SK-N-MC (cell line): ENCODE measurements at regions not wholly inside any gene's neighbourhood (a gene's known extent, or its start where the extent isn't known, plus 50 kb on each side); places are given as distances from the start of the nearest gene placed in this dataset.
"Not testable (repeated sequence)": the region's sequence is repeated elsewhere in the genome, so short reads cannot be mapped to it uniquely, and the experiment has no call there.

Source experiments
- DNase-seq: peaks from one replicate; pipeline ENCODE4 v3.0.0-alpha.2; 2011; ENCODE audit warnings: low read depth, low spot score
- H3K27ac ChIP-seq: fragments of 200-600 bp; sonication (generic); 2 replicates; pipeline ENCODE4 v1.5.1; 2016; ENCODE audit warnings: mixed run types
- H3K36me3 ChIP-seq: fragments of 200-600 bp; sonication (generic); 2 replicates; pipeline ENCODE4 v1.6.1; 2017; ENCODE audit warnings: antibody characterized with exemption, low read length, mixed read lengths; ENCODE audit not compliant: insufficient read depth
- H3K4me3 ChIP-seq: fragments of 200-600 bp; sonication (generic); 2 replicates; pipeline ENCODE4 v1.5.1; 2016
- H3K9ac ChIP-seq: fragments of 200-600 bp; sonication (generic); 2 replicates; pipeline ENCODE4 v1.8.0; 2017; ENCODE audit warnings: mixed run types, mixed read lengths; ENCODE audit not compliant: insufficient read length
- H3K9me3 ChIP-seq: fragments of 200-600 bp; sonication (generic); 2 replicates; pipeline ENCODE4 v1.6.1; 2017; ENCODE audit warnings: low read depth, mild to moderate bottlenecking, antibody characterized with exemption, low read length, moderate library complexity, mixed read lengths
- EZH2 ChIP-seq: fragments of 200-600 bp; sonication (generic); IDR thresholded peaks from one replicate; pipeline ENCODE4 v1.6.1; 2017; ENCODE audit warnings: antibody characterized with exemption
- FOXP2 ChIP-seq: optimal IDR thresholded peaks from 2 replicates; pipeline ENCODE3; 2011; ENCODE audit warnings: mild to moderate bottlenecking, moderate library complexity; ENCODE audit not compliant: insufficient read depth; ENCODE audit errors: extremely low read length, control extremely low read depth
- POLR2AphosphoS5 ChIP-seq: IDR thresholded peaks from 2 replicates; pipeline ENCODE4 v1.6.1; 2012; ENCODE audit warnings: mild to moderate bottlenecking, low read depth, low read length, borderline replicate concordance

- H3K27ac ChIP-seq, H3K9ac ChIP-seq, H3K9me3 ChIP-seq, DNase-seq, H3K4me3 ChIP-seq, H3K36me3 ChIP-seq: not testable (repeated sequence)
These were observed 723.6 kb upstream of the CDH18 start for GRCh38 chr5:20711520-20712155.

DNA sequence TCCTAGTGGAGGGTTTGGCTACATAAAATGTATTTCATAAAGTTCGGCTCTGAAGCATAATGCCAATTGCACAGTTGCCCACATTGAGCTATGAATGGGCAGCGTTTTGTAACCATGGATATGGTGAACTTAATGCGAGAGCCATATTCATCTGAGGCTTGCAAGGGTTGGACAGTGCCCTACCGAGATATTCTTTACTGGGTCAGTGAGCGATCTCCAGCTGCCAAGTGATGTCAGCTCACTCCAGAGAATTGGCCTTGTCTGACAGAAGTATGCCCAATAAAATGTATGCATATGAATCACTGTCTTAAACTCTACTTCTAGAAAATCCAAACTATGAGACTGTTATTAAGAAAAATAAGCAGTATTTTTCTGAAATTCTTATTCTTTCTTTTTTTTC, 719.6 kb upstream of the CDH18 start:
- H3K9me3 ChIP-seq, DNase-seq, H3K27ac ChIP-seq, H3K36me3 ChIP-seq, H3K9ac ChIP-seq, H3K4me3 ChIP-seq: not testable (repeated sequence)

DNA sequence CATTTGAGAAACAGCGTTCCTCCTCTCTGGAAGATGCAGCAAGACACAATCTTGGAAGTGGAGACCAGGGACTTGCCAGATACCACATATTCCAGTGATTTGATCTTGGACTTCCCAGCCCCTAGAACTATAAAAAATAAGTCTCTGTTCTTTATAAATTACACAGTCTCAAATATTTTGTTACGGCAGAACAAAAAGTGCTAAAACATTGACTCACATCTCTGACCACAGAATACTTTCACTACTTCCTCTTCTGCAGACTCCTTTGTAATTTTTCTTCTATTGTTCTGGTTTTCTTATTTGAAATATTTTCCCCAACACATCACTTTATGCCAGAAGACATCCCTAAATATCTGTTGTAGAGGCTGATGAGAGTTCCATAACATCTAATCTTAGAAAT, 706.1 kb upstream of the CDH18 start:
- H3K27ac ChIP-seq = no peak overlapping the region
- H3K9me3 ChIP-seq = no peaks in the 10 kb centered on the region
- no peak for DNase-seq
- no peaks in the 10 kb centered on the region for H3K36me3 ChIP-seq
- no peak overlapping the region for H3K4me3 ChIP-seq
- no peak overlapping the region for H3K9ac ChIP-seq
- TF ChIP-seq EZH2 = no peak
- no peak for TF ChIP-seq POLR2AphosphoS5
- no peak for TF ChIP-seq FOXP2

DNA sequence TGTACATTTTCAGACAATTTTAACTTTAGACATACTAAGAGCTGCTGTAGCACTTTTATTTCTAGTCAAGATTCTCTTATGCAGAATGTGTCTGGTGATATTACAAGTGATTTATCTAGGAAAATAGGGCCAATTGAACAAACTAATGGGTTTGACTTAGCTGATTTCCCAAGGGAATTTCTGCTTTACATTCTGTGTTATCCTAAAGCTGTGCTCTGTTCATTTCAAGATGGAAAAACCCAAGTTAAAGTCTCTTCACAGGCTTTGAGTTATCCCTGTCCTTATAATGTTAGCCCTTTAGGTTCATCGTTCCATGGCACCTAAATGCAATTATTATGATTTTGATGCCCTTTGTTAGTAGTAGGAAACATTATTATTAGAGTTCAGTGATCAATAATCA, 704.9 kb upstream of the CDH18 start:
- no peaks in the 10 kb centered on the region for H3K36me3 ChIP-seq
- H3K27ac ChIP-seq = no peak overlapping the region
- H3K9ac ChIP-seq = no peak overlapping the region
- no peaks in the 10 kb centered on the region for H3K9me3 ChIP-seq
- DNase-seq = no peak
- H3K4me3 ChIP-seq = no peak overlapping the region
- TF ChIP-seq EZH2 (no peak), POLR2AphosphoS5 (no peak), FOXP2 (no peak)

GRCh38 chr5:20683241-20683940, 695.4 kb upstream of the CDH18 start:
- H3K36me3 ChIP-seq = no peaks in the 10 kb centered on the region
- no peak overlapping the region for H3K27ac ChIP-seq
- H3K4me3 ChIP-seq = no peak overlapping the region
- H3K9ac ChIP-seq = no peak overlapping the region
- DNase-seq = no peak
- TF ChIP-seq EZH2 (no peak), POLR2AphosphoS5 (no peak), FOXP2 (no peak)
- no peaks in the 10 kb centered on the region for H3K9me3 ChIP-seq

DNA sequence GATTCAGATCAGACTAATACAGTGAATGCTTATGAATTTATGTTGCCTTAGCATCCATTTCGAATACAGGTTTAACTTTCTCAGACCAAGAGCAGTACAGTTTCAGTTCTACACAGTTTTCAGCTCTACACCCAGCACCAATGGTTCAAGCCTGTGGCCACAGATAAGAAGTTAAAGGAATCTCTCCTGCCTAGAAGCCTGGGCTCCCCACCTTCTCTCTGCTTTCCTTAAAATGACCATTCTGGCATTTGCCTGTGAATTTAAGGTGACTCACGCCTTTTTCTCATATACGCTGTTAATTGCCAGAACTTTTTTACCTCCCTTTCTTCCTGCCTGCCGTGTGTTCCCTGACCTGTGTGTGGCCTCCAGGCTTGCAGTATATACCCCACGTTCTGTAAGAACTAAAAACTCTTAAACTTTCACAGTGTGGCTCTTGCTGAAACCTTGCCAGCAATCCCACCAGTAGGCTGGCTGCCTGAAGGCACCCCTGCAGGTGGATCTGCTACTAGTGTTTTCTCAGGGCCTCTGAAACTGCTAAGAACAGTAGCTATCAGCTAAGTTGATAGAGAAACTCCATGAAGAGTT, 692.8 kb upstream of the CDH18 start:
- Histone ChIP-seq H3K4me3 (no peak overlapping the region), H3K9ac (peak overlapping the region; percentile 17), H3K9me3 (no peaks in the 10 kb centered on the region), H3K36me3 (no peaks in the 10 kb centered on the region), H3K27ac (no peak overlapping the region)
- no peak for TF ChIP-seq FOXP2
- TF ChIP-seq EZH2 = no peak
- TF ChIP-seq POLR2AphosphoS5 = no peak
- DNase-seq = no peak

DNA sequence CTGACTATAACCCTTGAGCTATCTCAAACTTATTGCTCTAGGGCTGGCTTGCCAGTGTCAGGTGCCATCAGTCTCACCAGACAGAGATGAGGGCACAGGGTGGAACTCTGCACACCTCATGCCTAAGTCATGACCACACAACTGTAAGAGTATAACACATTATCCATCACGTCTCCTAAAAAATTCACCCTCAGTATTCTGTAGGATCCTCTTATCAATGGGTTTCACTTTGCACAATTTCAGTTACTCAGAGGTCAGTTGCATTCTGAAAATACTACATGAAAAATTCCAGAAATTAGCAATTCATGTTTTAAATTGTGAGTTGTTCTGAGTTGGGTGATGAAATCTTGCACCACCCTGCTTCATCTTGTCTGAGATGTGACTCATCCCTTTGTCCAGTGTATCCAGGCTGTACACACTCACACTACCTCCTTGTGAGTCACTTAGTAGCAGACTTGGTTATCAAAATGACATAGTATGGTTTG, 690.9 kb upstream of the CDH18 start:
- no peak overlapping the region for H3K9ac ChIP-seq
- TF ChIP-seq FOXP2 = no peak
- no peak for TF ChIP-seq EZH2
- TF ChIP-seq POLR2AphosphoS5 = no peak
- H3K4me3 ChIP-seq = no peak overlapping the region
- DNase-seq = no peak
- no peaks in the 10 kb centered on the region for H3K36me3 ChIP-seq
- no peaks in the 10 kb centered on the region for H3K9me3 ChIP-seq
- H3K27ac ChIP-seq = no peak overlapping the region

- Histone ChIP-seq H3K9ac (no peak overlapping the region), H3K36me3 (no peaks in the 10 kb centered on the region), H3K9me3 (no peaks in the 10 kb centered on the region), H3K4me3 (no peak overlapping the region), H3K27ac (no peak overlapping the region)
- no peak for TF ChIP-seq EZH2
- no peak for TF ChIP-seq FOXP2
- TF ChIP-seq POLR2AphosphoS5 = no peak
- DNase-seq = no peak
These were observed 690.4 kb upstream of the CDH18 start for GRCh38 chr5:20678386-20678785.

GRCh38 chr5:20660588-20660987, 672.6 kb upstream of the CDH18 start:
- H3K9ac ChIP-seq = no peak overlapping the region
- DNase-seq = no peak
- TF ChIP-seq FOXP2 (no peak), POLR2AphosphoS5 (no peak), EZH2 (no peak)
- H3K4me3 ChIP-seq = no peak overlapping the region
- H3K9me3 ChIP-seq = no peaks in the 10 kb centered on the region
- H3K36me3 ChIP-seq = no peaks in the 10 kb centered on the region
- H3K27ac ChIP-seq = no peak overlapping the region
